ENCODE measurements at regions not wholly inside any gene's neighbourhood (a gene's known extent, or its start where the extent isn't known, plus 50 kb on each side); places are given as distances from the start of the nearest gene placed in this dataset.
A peak's percentile ranks its signal among the peaks of the same experiment; 100 is the strongest.

- no peak for DNase-seq
Observed at GRCh38 chr15:69720536-69720935, 267.9 kb downstream of the RPLP1 start.

- no peak for DNase-seq
Observed at GRCh38 chr15:69722924-69723323, 270.3 kb downstream of the RPLP1 start.

GRCh38 chr15:69723404-69724096 lies 270.9 kb downstream of the RPLP1 start:
- peak; percentile 86 for DNase-seq

- DNase-seq = no peak
Observed at GRCh38 chr15:69724333-69724732, 271.7 kb downstream of the RPLP1 start.

- no peak for DNase-seq
Observed at GRCh38 chr15:69725275-69725674, 272.7 kb downstream of the RPLP1 start.

- no peak for DNase-seq
Observed at GRCh38 chr15:69725957-69726356, 273.3 kb downstream of the RPLP1 start.

- no peak for DNase-seq
Observed at GRCh38 chr15:69727121-69727924, 274.7 kb downstream of the RPLP1 start.

GRCh38 chr15:69729167-69729748 lies 276.6 kb downstream of the RPLP1 start:
- DNase-seq = peak; percentile 21

- no peak for DNase-seq
Observed at GRCh38 chr15:69730281-69731080, 277.9 kb downstream of the RPLP1 start.

GRCh38 chr15:69731081-69731330 lies 278.4 kb downstream of the RPLP1 start:
- no peak for DNase-seq

- DNase-seq = no peak
Observed at GRCh38 chr15:69731581-69731980, 279.0 kb downstream of the RPLP1 start.

GRCh38 chr15:69732133-69732532 lies 279.5 kb downstream of the RPLP1 start:
- DNase-seq = no peak

- DNase-seq = peak; percentile 22
Observed at GRCh38 chr15:69734699-69735098, 282.1 kb downstream of the RPLP1 start.

GRCh38 chr15:69735121-69735520 lies 282.5 kb downstream of the RPLP1 start:
- DNase-seq = no peak

- DNase-seq = no peak
Observed at GRCh38 chr15:69736161-69736560, 283.5 kb downstream of the RPLP1 start.

- no peak for DNase-seq
Observed at GRCh38 chr15:69737916-69738315, 285.3 kb downstream of the RPLP1 start.

GRCh38 chr15:69740684-69741083 lies 288.1 kb downstream of the RPLP1 start:
- no peak for DNase-seq

- DNase-seq = no peak
Observed at GRCh38 chr15:69742361-69742760, 289.7 kb downstream of the RPLP1 start.

GRCh38 chr15:69743091-69743490 lies 290.5 kb downstream of the RPLP1 start:
- DNase-seq = no peak

- DNase-seq = no peak
Observed at GRCh38 chr15:69744391-69745162, 292.0 kb downstream of the RPLP1 start.

- no peak for DNase-seq
Observed at GRCh38 chr15:69747193-69747592, 294.6 kb downstream of the RPLP1 start.

GRCh38 chr15:69748131-69748530 lies 295.5 kb downstream of the RPLP1 start:
- DNase-seq = no peak
